BJ (cell line): ENCODE measurements at regions not wholly inside any gene's neighbourhood (a gene's known extent, or its start where the extent isn't known, plus 50 kb on each side); places are given as distances from the start of the nearest gene placed in this dataset.

ENCODE experiments used
- CTCF ChIA-PET: fragments of 350-600 bp; formaldehyde crosslinking; extraction: SDS; loops from one replicate; lab custom pipeline; 2021; ENCODE audit warnings: antibody characterized with exemption, inconsistent platforms; lab: Yijun Ruan, JAX
- POLR2A ChIA-PET: fragments of 300-600 bp; sonication (Branson Sonifier 250); formaldehyde crosslinking; extraction: SDS; loops from one replicate; lab custom pipeline; 2021; ENCODE audit warnings: antibody characterized with exemption; lab: Charles Lee
- DNase-seq: peaks from one replicate; pipeline ENCODE4 v3.0.0-alpha.2; 2011; ENCODE audit warnings: low read depth
- H3K27me3 ChIP-seq: 2 replicates; pipeline ENCODE4 v1.6.0; 2011; ENCODE audit warnings: low read length; ENCODE audit not compliant: control insufficient read depth, insufficient read depth
- H3K36me3 ChIP-seq: 2 replicates; pipeline ENCODE4 v1.5.1; 2011; ENCODE audit warnings: low read length; ENCODE audit not compliant: control insufficient read depth, insufficient read depth
- H3K4me3 ChIP-seq: 2 replicates; pipeline ENCODE4 v1.5.1; 2011; ENCODE audit warnings: low read depth, mild to moderate bottlenecking, control low read depth, low read length
- TF ChIP-seq, protein P1 (sequence below): IDR thresholded peaks from 2 replicates; pipeline ENCODE4 v1.5.1; 2011; ENCODE audit warnings: low read depth, mild to moderate bottlenecking, control low read depth, inconsistent platforms, low read length, moderate library complexity; ENCODE audit not compliant: insufficient read depth

- Histone ChIP-seq H3K4me3 (no peak overlapping the region), H3K27me3 (no peaks in the 10 kb centered on the region), H3K36me3 (no peaks in the 10 kb centered on the region; the same call in 1 of the 2 replicates)
- DNase-seq = no peak
- TF ChIP-seq, protein P1, sequence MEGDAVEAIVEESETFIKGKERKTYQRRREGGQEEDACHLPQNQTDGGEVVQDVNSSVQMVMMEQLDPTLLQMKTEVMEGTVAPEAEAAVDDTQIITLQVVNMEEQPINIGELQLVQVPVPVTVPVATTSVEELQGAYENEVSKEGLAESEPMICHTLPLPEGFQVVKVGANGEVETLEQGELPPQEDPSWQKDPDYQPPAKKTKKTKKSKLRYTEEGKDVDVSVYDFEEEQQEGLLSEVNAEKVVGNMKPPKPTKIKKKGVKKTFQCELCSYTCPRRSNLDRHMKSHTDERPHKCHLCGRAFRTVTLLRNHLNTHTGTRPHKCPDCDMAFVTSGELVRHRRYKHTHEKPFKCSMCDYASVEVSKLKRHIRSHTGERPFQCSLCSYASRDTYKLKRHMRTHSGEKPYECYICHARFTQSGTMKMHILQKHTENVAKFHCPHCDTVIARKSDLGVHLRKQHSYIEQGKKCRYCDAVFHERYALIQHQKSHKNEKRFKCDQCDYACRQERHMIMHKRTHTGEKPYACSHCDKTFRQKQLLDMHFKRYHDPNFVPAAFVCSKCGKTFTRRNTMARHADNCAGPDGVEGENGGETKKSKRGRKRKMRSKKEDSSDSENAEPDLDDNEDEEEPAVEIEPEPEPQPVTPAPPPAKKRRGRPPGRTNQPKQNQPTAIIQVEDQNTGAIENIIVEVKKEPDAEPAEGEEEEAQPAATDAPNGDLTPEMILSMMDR = no peak
- ChIA-PET POLR2A (no interaction called here), CTCF (interaction anchor here (1.1 to 2.5 kb wide), 4 partner anchors 10 to 73 kb away, joined by 4 to 11 read pairs (median 4); no protein-coding TSS in a partner anchor)
These were observed 216.0 kb downstream of the SEC14L1 start for GRCh38 chr17:77356690-77357201.

GRCh38 chr17:77358801-77359200 lies 218.0 kb downstream of the SEC14L1 start:
- no peak overlapping the region for H3K4me3 ChIP-seq
- POLR2A ChIA-PET = no interaction called here
- H3K36me3 ChIP-seq = no peaks in the 10 kb centered on the region; the same call in 1 of the 2 replicates
- no peaks in the 10 kb centered on the region for H3K27me3 ChIP-seq
- TF ChIP-seq, protein P1 = no peak
- CTCF ChIA-PET = interaction anchor here (0.6 to 2.5 kb wide), 3 partner anchors 8 to 60 kb away, joined by 3 to 11 read pairs (median 3); no protein-coding TSS in a partner anchor
- DNase-seq = no peak

GRCh38 chr17:77359236-77359635 lies 218.5 kb downstream of the SEC14L1 start:
- H3K4me3 ChIP-seq = no peak overlapping the region
- CTCF ChIA-PET = interaction anchor here (0.6 to 1.1 kb wide), 2 partner anchors 17 to 60 kb away, joined by 3 read pairs; no protein-coding TSS in a partner anchor
- DNase-seq = no peak
- TF ChIP-seq, protein P1 = no peak
- POLR2A ChIA-PET = no interaction called here
- no peaks in the 10 kb centered on the region; the same call in 1 of the 2 replicates for H3K36me3 ChIP-seq
- no peaks in the 10 kb centered on the region for H3K27me3 ChIP-seq

- POLR2A ChIA-PET = no interaction called here
- Histone ChIP-seq H3K4me3 (no peak overlapping the region), H3K36me3 (no peaks in the 10 kb centered on the region; the same call in 1 of the 2 replicates), H3K27me3 (no peaks in the 10 kb centered on the region)
- TF ChIP-seq, protein P1 = no peak
- DNase-seq = no peak
- CTCF ChIA-PET = interaction anchor here (1.3 kb wide), 1 partner anchor 68 kb away, joined by 4 read pairs; no protein-coding TSS in a partner anchor
These were observed 221.3 kb downstream of the SEC14L1 start for GRCh38 chr17:77361986-77362620.

DNA sequence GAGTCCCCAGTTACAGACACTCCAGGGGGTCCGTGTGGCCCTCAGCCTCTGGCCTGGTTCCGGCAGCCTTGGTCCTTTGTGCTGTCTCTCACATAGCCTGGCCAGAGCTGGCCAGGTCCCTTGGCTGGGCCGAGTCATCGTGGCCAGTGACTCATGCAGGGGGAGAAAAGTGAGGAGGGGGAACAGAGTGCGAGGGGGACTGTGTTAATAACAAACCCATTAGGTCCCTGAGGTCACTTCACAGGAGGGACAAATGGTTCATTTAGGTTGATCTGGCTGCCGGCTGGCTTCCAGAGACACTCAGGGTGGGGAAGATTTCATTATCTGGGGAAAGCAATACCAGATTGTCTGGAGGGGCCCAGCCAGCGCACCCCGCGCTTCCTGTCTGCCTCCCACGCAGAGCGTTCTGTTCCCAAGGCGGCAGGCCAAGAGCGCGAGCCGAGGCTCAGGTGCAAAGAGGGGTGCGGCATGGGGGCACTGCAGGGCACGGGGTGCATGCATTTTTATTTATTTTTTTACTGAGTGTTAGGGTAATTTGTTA lies 223.1 kb downstream of the SEC14L1 start:
- H3K27me3 ChIP-seq = no peaks in the 10 kb centered on the region
- DNase-seq = no peak
- H3K4me3 ChIP-seq = no peak overlapping the region
- ChIA-PET CTCF (no interaction called here), POLR2A (no interaction called here)
- TF ChIP-seq, protein P1 = no peak
- H3K36me3 ChIP-seq = no peaks in the 10 kb centered on the region
